ENCODE measurements at regions not wholly inside any gene's neighbourhood (a gene's known extent, or its start where the extent isn't known, plus 50 kb on each side); places are given as distances from the start of the nearest gene placed in this dataset.

- DNase-seq, result no peak
These were observed 887.1 kb upstream of the GHITM start for GRCh38 chr10:83252169-83252568.

- DNase-seq, result no peak
These were observed 886.7 kb upstream of the GHITM start for GRCh38 chr10:83252596-83252995.

- no peak for DNase-seq
These were observed 886.2 kb upstream of the GHITM start for GRCh38 chr10:83253011-83253671.

- no peak for DNase-seq
These were observed 884.6 kb upstream of the GHITM start for GRCh38 chr10:83254698-83255097.

- no peak for DNase-seq
These were observed 876.9 kb upstream of the GHITM start for GRCh38 chr10:83262434-83262833.

GRCh38 chr10:83272666-83273434 lies 866.5 kb upstream of the GHITM start:
- DNase-seq, result no peak

GRCh38 chr10:83274088-83274487 lies 865.2 kb upstream of the GHITM start:
- DNase-seq, result no peak

- no peak for DNase-seq
These were observed 862.3 kb upstream of the GHITM start for GRCh38 chr10:83276971-83277370.

GRCh38 chr10:83283151-83283550 lies 856.2 kb upstream of the GHITM start:
- DNase-seq, result no peak

- no peak for DNase-seq
These were observed 851.9 kb upstream of the GHITM start for GRCh38 chr10:83287374-83287773.

- DNase-seq, result no peak
These were observed 849.9 kb upstream of the GHITM start for GRCh38 chr10:83289373-83289772.

- DNase-seq, result no peak
These were observed 849.4 kb upstream of the GHITM start for GRCh38 chr10:83289948-83290347.

- DNase-seq, result no peak
These were observed 837.6 kb upstream of the GHITM start for GRCh38 chr10:83301732-83302131.

- no peak for DNase-seq
These were observed 836.7 kb upstream of the GHITM start for GRCh38 chr10:83302623-83303022.

GRCh38 chr10:83310688-83311087 lies 828.6 kb upstream of the GHITM start:
- no peak for DNase-seq

- DNase-seq, result no peak
These were observed 826.7 kb upstream of the GHITM start for GRCh38 chr10:83312570-83312969.

GRCh38 chr10:83332690-83333089 lies 806.6 kb upstream of the GHITM start:
- DNase-seq, result no peak

GRCh38 chr10:83333566-83333965 lies 805.7 kb upstream of the GHITM start:
- DNase-seq, result no peak

- DNase-seq, result no peak
These were observed 795.6 kb upstream of the GHITM start for GRCh38 chr10:83343676-83344075.

GRCh38 chr10:83346266-83346910 lies 792.9 kb upstream of the GHITM start:
- no peak for DNase-seq

- DNase-seq, result no peak
These were observed 786.7 kb upstream of the GHITM start for GRCh38 chr10:83352588-83352987.

- no peak for DNase-seq
These were observed 784.9 kb upstream of the GHITM start for GRCh38 chr10:83354456-83354855.

- DNase-seq, result no peak
These were observed 782.3 kb upstream of the GHITM start for GRCh38 chr10:83357004-83357403.

Measured in right lung (tissue), 2 donors.